ENCODE measurements at regions not wholly inside any gene's neighbourhood (a gene's known extent, or its start where the extent isn't known, plus 50 kb on each side); places are given as distances from the start of the nearest gene placed in this dataset.

- no peak for TF ChIP-seq CTCF (IDR thresholded peaks at IDR 0.05; ENCODE audit: control extremely low read depth, extremely low read depth, low read depth, missing control alignments)
- ChIA-PET CTCF (interaction anchor here (1.0 kb wide), 1 partner anchor 9 kb away, joined by 3 read pairs; no protein-coding TSS in a partner anchor), POLR2A (no interaction called here)
- DNase-seq (ENCODE audit: extremely low spot score) = no peak
Measured at GRCh38 chr11:76277298-76278175, 71.2 kb upstream of the WNT11 start.

GRCh38 chr11:76276781-76277155 lies 70.5 kb upstream of the WNT11 start:
- ChIA-PET POLR2A (no interaction called here), CTCF (interaction anchor here (1.0 kb wide), 1 partner anchor 10 kb away, joined by 3 read pairs; no protein-coding TSS in a partner anchor)
- DNase-seq (ENCODE audit: extremely low spot score) = no peak
- TF ChIP-seq CTCF (IDR thresholded peaks at IDR 0.05; ENCODE audit: control extremely low read depth, extremely low read depth, low read depth, missing control alignments) = no peak

- ChIA-PET POLR2A (no interaction called here), CTCF (no interaction called here)
- no peak for DNase-seq (ENCODE audit: extremely low spot score)
- TF ChIP-seq CTCF (IDR thresholded peaks at IDR 0.05; ENCODE audit: control extremely low read depth, extremely low read depth, low read depth, missing control alignments) = no peak
Measured at GRCh38 chr11:76276046-76276780, 69.9 kb upstream of the WNT11 start.

- ChIA-PET POLR2A (no interaction called here), CTCF (no interaction called here)
- TF ChIP-seq CTCF (IDR thresholded peaks at IDR 0.05; ENCODE audit: control extremely low read depth, extremely low read depth, low read depth, missing control alignments) = no peak
Measured at GRCh38 chr11:76275446-76275845, 69.1 kb upstream of the WNT11 start.

GRCh38 chr11:76271068-76271467 lies 64.8 kb upstream of the WNT11 start:
- no peak for DNase-seq (ENCODE audit: extremely low spot score)
- POLR2A ChIA-PET = no interaction called here
- TF ChIP-seq CTCF (IDR thresholded peaks at IDR 0.05; ENCODE audit: control extremely low read depth, extremely low read depth, low read depth, missing control alignments) = no peak
- CTCF ChIA-PET = interaction anchor here (1.1 to 1.2 kb wide), 2 partner anchors 48 to 49 kb away, joined by 3 read pairs; no protein-coding TSS in a partner anchor

More at GRCh38 chr11:76275446-76275845, 69.1 kb upstream of the WNT11 start:
- no peak for DNase-seq (ENCODE audit: extremely low spot score)

GRCh38 chr11:76270389-76270788 lies 64.1 kb upstream of the WNT11 start:
- ChIA-PET CTCF (interaction anchor here (0.8 to 1.2 kb wide), 3 partner anchors 49 to 63 kb away, joined by 3 to 4 read pairs (median 3); no protein-coding TSS in a partner anchor), POLR2A (no interaction called here)
- DNase-seq (ENCODE audit: extremely low spot score) = no peak
- no peak for TF ChIP-seq CTCF (IDR thresholded peaks at IDR 0.05; ENCODE audit: control extremely low read depth, extremely low read depth, low read depth, missing control alignments)
